Breast epithelium (tissue), 3 donors: ENCODE measurements at regions not wholly inside any gene's neighbourhood (a gene's known extent, or its start where the extent isn't known, plus 50 kb on each side); places are given as distances from the start of the nearest gene placed in this dataset.

Experiments
- CTCF ChIP-seq, 3 donors: fragments of 450-650 bp; IDR thresholded peaks; one replicate each; pipeline ENCODE4 v1.5.1; 2016 to 2017; ENCODE audit warnings: antibody characterized with exemption in 3 of 3, mild to moderate bottlenecking in 3 of 3, moderate library complexity in 3 of 3
- POLR2A ChIP-seq: fragments of 450-650 bp; IDR thresholded peaks from one replicate; pipeline ENCODE4 v1.6.1; 2016; ENCODE audit warnings: antibody characterized with exemption, mild to moderate bottlenecking, moderate library complexity
- POLR2AphosphoS5 ChIP-seq, 3 donors: sonication (generic); formaldehyde crosslinking; IDR thresholded peaks; one replicate each; pipeline ENCODE4 v1.6.1; 2017; ENCODE audit warnings: antibody characterized with exemption in 3 of 3

DNA sequence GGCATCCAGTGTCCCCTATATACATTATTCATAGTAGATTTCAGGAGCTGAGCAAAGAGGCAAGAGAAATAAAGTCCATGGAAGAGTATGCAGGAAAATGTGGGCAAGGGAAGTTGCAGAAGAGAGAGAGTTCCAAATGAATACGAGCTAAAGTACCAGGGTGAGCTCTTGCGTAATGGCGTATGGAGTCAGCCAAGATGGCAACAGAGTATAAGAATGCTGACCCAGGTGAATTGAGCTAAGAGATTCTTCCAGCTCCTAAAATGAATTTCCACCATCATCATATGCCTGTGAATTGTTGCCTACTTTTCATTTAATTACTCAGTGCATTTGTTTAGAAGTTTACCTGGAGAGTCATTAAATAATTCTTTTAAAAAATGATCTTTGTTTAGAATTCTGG, 153.2 kb upstream of the CNTNAP4 start:
- TF ChIP-seq CTCF (IDR thresholded peaks at IDR 0.05), result no peak
- TF ChIP-seq POLR2AphosphoS5 (IDR thresholded peaks at IDR 0.05), result no peak
- TF ChIP-seq POLR2A, result no peak
